ENCODE measurements at regions not wholly inside any gene's neighbourhood (a gene's known extent, or its start where the extent isn't known, plus 50 kb on each side); places are given as distances from the start of the nearest gene placed in this dataset.

DNA sequence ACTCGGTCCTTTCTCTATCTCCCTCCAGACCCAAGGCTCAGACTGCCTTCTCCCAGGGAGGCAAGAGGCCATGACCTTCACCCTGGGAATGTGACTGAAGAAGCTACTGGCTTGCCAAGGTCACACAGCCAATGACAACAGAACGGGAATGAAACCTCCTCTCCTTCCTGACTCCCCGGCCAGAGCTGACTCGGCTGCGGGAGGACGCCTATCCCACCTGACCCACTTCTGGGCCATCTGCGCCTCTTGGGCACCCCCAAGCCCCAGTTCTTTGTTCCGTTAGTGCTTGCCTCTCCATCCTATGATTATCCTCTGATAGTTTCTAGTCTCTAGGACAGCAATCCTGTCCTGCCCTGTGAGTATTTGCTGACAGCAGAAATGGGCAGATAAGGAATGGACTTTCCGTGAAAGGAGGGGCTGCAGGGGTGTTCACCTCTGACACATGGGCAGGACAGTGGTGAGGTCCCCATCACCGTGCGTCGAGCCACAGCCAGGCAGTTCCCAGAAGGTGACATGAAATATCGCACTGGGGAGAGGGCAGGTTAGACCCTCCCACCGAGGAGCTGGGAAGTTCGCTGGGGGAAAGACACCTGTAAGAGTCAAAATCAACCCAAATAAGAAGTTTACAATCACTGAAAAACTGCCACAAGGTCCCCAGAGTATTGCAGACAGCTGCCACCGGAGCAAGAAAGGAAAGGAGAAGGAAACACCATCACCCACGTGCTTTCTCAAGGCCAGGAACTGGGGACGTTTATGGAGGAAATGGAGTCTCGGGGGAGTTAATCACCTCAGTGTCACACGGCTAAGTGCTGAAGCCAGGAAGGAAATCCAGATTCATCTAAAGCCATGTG is 63.0 kb downstream of the INSIG1 start:
- DNase-seq (ENCODE audit: low spot score): no peak

DNA sequence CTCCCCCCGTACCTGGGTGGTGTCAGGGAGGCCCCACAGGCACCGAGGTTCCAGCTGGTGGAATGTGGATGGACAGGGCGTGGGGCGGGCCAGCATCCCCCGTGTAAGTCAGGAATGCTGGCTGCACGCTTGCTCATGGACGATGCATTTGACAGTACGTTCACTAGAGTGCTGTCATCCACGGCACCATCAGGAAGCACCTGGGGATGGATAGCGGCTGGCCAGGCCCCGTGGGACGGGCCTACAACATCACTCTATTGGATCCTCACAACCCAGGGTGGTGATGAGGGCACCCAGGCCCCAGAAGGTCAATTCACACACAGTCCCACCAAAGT is 63.6 kb downstream of the INSIG1 start:
- no peak for DNase-seq (ENCODE audit: low spot score)

DNA sequence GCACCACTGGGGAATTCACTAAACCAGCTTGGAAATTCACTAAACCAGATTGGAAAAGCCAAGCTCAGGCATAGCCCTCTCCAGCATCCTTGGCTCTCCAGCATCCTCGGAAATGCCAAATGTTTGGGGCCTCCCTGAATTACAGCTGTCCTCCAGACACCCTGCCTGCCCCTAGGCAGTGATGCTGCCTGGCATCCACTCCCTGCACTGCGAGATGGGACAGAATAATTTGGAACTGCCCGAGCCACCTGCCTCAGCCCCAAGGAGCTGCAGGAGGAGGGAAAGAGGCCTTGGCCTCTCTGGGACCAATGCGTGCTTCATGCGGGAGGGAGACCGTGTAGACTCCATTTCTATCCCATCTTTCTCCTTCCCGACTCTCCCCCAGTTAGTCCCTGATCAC is 64.3 kb downstream of the INSIG1 start:
- no peak for DNase-seq (ENCODE audit: low spot score)

DNA sequence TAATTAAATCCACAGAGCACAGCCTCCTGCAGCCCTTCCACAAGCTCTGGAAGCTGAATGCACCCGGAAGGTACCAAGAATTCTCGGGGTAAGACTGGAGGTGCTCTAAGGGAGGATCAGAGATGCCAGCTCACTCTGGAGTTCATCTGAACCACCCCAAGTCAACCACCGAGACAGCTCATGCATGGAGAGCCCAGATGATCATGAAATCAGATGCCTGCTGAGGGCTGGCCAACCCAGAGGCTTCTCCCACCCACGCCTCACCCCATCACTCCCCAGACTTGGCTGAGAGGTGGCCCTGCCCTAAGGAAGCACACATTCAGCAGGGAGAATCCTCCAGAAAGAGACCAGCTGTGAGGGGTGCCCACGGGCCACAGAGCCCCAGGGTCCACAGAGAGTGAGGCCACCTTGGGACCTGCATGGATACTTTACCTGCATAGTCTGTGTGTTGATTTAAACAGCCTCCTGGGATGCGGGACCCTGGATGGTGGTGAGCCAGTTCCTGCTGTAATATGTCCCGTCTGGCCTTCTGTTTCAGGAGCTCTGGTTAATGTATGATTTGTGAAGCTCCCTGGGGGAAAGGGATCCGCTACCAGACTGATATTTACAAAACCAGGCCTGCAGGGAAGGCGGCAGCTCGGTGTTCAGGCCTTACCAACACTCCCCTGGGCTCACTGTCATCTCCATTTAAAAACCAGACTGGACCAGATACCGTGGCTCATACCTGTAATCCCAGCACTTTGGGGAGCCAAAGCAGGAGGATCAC is 64.9 kb downstream of the INSIG1 start:
- peak; percentile 53 for DNase-seq (ENCODE audit: low spot score)

DNA sequence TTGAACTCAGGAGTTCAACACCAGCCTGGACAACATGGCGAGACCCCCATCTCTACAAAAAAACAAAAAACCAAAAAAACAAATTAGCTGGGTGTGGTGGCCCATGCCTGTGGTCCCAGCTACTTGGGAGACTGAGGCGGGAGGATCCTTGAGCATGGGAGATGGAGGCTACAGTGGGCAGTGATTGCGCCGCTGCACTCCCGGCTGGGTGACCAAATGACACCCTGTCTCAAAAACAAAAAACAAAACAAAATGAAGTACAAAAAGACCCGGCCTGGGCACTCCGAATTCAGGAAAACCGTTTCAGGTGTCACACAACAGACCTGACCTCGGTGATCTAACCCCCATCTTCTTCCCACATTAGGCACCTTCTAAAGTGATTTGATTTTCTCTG is 65.5 kb downstream of the INSIG1 start:
- no peak for DNase-seq (ENCODE audit: low spot score)

DNA sequence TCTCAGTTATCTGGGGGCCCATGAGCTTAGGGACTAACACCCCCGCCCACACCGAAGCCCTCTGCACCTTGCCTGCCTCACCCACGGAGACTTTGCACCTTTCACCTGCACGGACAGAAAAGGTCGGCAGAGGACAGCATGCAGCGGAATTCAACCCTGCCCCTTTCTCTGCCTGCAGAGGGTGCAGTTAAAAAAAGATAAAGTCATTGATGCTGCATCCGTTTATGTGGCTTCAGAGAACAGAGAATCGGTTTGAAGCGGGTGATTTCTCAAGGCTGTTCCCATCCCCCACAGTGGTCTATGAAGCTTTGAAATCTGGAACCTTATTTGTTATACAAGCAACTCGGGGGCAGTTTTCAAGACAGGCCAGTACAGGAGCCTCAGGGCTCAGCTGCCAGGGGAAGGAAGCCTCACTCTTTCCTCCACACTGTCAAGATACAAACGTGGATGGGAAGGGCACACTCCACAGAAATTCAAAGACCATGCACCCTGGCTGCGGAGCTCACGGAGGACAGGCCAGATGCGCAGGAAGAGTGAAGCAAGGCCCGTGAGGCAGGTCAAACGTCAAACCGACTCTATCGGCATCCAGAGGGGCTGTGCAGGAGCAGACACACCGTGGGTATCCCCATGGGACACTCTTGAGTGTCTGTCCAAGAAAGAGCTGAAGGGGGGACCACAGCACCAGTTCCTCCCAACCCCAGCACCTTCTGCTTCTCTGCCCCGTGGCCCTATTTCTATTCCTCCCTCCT is 66.3 kb downstream of the INSIG1 start:
- no peak for DNase-seq (ENCODE audit: low spot score)

DNA sequence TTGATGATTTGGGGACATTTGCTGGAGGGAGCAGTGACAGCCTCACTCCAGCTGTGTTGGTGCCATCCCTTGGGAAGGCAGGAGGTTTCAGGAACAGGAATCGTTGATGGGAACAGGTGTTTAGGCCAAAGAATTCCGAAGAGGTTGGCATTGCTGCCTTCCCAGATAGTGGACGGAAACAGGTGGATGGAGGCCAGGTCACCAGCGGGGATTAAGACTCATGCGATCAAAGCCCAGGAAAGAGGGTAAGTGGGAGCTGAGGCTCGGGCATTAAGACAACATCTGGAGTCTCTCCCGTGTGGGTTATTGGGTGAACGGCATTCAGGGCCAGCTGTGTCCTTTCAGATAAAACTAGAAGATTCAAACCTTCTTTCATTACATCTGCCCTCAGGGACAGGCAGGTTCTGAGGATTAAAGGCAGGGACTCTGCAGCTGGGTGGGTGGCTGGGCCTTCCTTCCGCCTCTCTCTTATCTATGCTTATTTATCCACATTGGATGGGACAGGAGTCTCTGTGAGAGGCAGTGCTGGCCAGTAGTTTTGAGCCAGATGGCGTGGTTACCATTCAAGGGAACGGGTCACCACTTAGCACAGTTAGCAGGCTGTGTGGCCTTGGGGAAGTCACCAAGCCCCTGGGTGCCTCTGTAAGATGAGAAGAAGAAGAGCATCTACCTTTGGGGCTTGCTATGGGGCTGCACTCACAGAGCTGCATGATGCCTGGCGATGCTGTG is 67.6 kb downstream of the INSIG1 start:
- DNase-seq (ENCODE audit: low spot score): no peak

DNA sequence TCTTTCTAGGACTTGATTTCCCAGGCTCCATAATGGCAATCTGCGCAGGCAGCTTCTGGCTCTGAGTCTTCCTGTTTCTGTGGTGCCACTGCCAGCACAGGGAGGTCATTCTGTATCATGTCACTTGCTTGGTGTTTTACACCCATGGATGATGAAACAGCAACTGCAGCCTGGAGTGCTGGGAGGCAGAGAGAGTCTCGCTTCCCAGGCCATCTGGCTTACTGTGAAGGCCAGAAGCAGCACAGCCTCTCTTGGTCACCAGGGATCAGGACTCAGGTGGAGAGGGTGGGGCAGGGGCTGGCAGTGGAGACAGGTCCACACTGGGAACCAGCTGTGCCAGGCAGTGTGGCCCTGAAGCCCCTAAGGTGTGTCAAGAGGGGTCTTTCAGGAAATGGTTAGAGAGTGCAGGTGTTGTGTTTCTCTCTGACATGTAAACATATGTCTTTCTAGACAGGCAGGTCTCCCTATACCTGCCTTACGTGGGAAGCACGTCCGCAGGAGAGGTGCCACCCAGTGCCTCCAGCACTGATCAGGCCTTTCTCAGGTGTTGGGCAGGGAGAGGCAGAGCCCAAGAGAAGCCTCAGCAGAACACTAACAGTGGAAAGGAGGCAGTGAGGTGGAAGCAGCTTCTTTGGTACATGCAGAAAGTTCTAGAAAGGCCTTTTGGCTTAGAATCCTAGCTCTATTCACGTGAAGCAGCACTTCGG is 71.4 kb downstream of the INSIG1 start:
- no peak for DNase-seq (ENCODE audit: low spot score)

DNA sequence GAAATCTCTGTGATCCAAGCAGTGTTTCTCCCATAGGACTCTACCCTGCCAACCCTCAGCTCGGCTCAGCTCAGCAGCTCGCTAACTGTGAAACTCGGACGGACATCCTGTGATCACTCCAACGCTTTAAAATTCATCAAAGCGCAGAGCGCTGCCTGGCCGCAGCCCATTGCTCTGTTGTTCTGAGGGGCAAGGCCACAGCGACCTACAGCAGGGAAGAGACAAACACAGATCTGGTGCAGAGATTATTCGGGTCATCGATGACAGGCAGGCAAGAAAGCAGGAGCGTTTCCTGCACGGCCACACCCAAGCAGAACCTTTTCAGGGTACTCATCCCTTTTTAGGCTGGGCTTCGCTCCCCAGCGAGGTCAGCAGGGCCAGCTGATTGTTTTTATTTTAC is 72.1 kb downstream of the INSIG1 start:
- DNase-seq (ENCODE audit: low spot score): no peak

DNA sequence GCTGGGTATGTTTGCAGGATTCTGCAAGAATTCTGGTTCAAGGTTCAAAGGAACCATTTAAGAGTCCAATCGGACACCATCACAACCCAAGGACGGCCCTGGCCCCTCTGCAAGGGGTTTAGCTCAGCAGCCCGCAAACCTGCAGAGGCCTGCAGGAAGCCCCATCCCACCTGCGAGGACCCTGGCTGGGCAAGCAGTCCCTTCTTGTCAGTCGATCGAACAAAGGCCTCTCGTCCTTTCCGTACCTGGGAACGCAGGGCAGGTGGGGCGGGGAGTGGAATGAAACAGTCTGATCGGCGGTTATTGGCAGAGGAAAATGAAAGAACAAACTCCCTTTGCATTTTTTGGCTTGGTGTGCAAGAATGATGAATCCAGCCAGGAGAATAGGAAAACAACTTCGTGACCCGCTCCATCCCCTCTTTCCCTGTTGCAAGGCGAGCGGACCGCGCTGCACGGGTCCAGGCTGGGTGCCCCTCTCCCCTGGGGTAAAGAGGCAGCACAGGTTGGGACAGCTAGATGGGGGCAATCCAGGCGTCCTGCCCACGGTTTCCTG is 73.7 kb downstream of the INSIG1 start:
- DNase-seq (ENCODE audit: low spot score): no peak

DNA sequence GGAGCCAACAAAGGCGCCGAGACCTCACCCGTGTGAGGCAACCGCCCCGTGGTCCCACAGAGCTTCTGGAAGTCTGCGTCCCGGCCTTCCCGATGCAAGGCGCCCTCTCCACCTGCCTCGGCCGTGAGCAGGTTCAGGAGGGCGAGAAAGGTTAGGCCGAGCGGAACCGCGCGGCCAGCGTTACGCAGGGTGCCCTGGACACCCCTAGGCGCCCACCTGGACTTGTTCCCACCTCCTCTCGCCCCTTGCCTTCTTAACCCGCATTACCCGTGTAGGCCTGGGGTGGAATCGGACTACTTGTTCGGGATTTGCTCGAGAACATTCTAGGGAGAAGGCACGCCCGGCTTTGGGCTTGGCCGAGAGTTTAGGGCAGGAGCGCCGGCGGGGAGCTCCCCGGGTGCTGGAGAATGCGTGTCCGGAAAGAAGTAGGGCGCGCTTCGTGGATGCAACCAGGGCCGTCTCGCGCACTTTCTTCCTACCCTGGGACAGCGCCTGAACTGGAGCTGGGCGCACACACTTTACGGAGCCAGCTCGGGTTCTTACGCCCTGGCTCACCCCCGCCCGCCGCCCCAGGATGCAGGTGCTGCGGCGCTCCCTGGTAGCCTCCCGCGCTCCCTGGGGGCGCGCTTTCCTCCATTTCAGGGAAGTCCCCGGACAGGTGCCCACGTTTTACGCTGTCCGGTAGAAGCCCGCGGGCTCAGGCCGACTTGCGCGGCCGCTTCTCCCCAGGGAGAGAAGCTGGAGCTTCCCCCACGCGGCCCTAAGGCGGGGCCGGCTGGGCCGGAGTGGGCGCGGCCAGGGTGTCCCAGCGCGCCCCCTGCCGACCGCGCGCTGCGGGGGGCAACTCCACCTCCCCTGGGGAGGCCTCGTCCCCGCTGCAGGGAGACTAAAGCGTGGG is 74.5 kb downstream of the INSIG1 start:
- no peak for DNase-seq (ENCODE audit: low spot score)

DNA sequence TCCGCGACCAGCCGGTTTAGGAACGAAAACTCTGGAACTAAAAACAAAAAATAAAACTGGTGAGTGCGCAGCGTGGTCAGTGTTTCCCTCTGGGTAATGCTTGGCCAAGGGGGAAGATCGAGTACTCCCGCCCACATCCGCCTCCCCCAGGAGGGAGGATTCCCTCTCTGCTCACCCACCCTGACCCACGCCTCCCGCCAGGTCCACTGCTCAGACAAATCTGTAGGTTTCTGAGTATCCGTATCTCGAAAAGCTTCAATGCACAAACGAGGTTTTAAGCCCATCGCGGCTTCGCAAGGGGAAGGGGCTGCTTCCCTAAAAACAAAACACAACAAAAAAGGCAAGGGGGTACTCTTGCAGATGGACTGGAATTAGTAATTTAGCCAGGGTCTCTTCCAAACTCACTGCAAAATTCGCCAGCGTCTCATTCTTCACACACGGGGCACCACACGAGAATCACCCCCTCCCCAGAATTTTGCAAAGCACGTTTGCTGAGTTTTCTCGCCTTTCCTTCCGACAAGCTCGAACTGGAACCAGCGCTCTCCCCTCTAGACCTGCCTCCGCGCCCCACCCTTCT is 75.2 kb downstream of the INSIG1 start:
- no peak for DNase-seq (ENCODE audit: low spot score)

DNA sequence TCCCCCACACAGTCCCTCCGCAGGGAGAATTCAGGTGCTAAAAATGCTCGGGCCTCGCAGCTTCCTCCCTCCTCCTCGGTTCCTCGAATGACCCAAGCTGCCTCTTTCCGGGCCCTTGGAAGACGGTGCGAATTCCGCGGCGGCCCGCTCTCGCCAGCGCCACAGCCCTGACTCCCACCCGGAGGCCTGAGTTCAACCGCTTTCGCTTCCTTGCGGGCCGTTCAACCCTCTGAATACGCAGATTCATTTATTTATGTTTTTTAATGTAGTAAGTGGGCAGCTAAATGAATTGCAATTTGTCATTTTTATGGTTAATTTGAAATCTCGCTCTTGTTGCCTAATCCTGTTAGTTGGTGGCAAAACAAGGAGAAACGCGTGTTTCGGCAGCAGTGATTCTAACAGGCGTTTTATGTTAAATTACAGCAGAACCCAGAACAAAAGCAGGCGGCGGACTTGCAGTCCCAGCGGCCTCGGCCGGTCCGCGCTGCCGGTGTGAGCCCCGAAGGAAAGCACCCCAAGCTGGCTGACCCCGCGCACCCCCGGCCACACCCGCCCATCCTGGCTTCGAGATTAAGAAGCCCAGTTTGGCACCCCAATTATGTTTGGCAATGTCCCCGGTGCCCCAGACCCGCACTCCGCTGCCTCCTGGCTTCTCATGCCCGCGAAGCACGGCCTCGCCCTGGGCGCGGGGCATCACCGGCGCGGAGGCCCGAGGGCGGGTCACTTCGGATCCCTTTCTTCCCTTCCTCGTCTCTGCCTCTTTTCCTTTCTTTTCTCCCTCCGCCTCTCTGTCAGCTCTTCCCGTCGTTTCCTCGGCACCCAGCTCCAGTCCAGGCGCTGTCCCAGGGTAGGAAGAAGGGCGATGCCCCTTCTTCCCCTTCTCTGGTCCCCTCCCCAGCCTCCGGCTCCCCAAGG is 75.9 kb downstream of the INSIG1 start:
- DNase-seq (ENCODE audit: low spot score): no peak

DNA sequence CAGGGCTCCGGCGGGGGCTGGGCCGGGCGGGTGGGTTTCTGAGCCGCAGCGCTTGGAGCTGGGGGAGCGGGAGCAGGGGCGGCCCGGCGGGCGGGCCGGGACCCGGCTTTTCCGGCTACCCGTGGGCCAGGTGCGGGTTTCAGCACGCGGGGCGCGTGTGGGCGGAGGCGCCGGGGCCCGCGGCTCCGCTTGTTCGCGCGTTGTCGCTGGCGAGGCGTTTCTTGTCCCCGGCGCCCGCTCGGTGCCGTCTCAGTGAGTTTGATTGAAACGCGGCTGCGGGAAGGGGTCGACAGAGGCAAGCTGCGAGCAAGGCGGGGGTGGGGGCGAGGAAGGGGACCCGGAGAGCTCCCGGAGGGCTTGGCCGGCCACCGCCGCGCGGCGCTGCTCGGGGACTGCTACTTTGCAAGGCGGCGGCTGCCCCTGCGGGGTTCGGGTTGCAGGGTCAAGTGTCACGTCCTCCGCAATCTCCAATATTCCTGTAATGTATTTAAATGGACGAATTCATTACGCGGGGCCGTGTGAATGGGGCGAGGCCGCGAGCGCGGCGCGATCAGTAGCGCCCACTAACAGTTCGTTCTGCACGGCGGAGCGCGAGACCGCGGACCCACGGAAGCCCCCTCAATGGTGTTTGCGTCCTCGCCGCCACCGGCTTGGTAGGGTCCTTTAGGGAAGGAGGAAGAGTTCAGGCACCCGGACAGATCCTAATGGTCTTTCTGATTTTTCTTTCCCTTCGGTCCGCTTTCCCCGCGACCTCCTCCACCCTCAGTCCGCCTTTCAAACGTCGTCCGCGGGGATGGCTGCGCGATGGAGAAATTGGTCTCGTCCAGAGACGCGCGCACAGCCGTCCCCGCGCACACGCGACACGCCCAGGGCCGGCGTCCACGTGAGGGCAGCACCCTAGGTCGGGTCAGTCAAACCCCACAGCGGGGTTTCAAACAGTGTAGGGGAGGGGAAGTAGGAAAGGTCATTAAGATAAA is 76.9 kb downstream of the INSIG1 start:
- no peak for DNase-seq (ENCODE audit: low spot score)

DNA sequence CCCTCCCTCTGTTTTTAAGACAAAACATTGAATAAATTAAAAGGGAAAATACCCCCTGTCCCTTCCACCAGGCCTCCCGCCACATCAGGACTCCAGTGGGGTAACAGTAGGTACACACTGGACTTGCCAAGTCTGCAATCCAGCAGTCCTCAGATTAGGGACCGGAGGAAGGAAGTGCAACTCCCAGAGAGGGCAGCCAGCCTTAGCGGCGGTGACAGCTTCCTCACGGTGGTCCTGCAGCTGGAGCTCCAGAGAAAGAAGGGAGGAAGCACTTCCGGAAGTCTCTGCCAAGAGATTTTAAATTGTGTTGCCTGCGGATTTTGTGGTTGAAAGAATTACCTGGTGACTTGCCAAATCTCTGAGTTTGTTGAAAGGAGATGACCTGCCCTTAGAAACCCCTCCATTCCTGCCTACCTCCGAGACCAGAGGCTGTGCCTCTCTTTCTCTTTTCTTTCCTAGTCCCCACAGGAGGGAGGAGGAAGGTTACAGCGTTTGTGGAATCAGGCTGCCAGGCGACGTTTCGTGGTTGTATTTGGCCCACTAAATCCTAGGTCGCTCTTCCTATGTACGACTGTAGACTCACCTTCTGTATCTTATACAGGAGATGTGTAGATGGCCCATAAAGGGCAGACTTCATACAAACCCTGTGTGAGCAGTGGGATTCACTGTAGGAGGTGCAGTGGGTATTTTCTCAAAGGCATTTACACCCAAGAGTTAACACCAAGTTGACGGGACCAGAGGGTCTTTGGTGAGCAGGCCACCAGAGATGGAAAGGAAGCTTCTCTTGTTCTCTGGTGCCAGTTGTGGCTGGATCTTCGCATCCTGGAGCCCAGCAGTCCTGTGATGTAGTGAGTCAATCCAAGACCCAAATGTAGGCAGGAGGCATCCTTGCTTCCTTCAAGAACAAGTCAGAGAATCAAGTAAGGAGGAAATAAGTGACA is 77.9 kb downstream of the INSIG1 start:
- DNase-seq (ENCODE audit: low spot score): no peak

All from SK-N-DZ (cell line).